Islet precursor cell (in vitro differentiated cells): ENCODE measurements at regions not wholly inside any gene's neighbourhood (a gene's known extent, or its start where the extent isn't known, plus 50 kb on each side); places are given as distances from the start of the nearest gene placed in this dataset.
"Not testable (repeated sequence)": the region's sequence is repeated elsewhere in the genome, so short reads cannot be mapped to it uniquely, and the experiment has no call there.

Experiments used
- DNase-seq: peaks from one replicate; pipeline ENCODE4 v3.0.0-alpha.2; 2018

DNA sequence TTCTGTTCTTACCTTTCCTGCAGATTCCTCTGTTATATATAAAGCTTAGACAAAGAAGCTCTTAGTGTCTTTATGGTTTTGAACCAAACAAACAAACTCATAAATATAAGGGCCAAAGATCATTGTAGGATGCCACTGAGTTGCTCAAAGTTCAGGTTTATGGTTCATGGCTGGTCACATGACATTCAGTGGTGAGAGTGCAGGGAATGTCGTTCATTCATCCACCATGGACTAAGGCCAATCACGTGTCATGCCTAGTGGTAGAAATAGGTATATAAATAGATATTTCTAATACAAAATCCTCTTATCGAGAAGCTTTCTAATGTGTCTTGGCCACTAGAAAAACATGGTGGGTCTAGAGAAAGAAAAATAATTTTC, 119.4 kb downstream of the GATA3 start:
- no peak for DNase-seq

DNA sequence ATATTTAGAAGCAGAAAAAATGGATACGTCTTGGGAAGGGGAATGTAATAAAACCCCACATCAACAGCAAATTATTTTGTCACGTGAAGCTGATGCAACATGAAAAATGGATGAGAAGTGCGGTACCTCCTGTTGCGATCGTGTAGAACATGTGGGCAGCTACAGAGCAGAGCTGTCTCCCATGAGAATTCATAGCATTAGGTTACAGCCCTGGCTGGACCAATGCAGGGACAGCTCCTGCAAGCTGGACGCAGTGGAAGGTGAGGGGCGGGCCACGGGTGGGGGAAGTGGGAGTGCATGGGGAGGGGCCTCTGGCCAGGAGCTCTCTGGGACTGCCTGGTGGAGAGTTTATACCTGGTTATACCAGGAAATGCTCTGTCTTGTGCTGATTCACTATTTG, 120.3 kb downstream of the GATA3 start:
- DNase-seq: peak; percentile 82

DNA sequence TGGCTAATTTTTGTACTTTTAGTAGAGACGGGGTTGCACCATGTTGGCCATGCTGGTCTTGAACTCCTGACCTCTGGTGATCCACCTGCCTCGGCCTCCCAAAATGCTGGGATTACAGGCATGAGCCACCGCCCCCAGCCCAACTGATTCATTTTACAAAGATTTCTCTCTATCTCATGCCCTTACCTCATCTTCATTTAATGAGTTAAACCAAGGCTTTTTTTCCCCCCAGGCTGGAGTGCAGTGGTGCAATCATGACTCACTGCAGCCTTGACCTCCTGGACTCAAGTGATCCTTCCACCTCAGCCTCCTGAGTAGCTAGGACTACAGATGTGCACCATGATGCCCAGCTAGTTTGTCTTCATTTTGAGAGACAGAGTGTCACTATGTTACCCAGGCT, 123.0 kb downstream of the GATA3 start:
- not testable (repeated sequence) for DNase-seq

DNA sequence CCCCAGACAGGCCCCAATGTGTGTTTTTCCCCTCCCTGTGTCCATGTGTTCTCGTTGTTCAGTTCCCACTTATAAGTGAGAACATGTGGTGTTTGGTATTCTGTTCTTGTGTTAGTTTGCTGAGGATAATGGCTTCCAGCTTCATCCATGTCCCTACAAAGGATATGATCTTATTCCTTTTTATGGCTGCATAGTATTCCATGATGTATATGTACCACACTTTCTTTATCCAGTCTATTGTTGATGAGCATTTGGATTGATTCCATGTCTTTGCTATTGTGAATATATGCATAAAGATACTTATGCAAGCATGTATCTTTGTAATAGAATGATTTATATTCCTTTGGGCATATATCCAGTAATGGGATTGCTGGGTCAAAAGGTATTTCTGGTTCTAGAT, 125.3 kb downstream of the GATA3 start:
- DNase-seq: not testable (repeated sequence)

DNA sequence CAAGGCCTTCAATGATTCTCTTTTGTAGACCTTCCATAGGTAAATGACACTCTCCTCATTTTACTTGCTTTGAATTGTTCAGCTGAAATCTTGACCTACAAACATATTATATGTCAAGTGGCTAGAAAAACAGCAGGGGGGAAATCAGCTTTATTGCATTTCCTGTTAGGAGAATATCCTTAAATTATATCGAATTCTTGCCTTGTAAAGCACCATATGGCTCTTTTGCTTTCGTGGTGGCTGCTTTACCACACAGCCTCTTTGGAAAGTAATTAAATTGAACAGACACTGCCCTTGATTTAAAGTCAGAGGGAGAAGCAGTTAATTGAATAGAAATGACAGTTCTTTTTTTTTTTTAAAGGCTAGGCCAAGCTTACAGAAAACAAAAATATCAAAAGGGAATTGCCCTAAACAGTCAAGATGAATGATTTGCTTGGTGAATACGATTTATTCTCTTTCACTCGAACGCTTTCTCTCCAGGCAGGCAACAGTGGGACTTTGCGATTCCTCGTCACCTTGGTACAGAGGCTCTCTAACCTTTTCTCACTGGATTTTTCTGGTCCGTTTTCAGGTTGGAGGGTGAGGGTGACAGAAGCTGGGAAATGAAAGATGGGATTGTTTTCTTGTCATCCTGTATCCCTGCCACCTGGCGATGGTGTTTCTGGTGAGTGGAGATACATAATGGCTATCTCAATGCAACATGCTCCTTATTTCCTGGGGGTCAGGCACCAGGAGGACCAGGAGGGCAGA, 126.0 kb downstream of the GATA3 start:
- DNase-seq: no peak

DNA sequence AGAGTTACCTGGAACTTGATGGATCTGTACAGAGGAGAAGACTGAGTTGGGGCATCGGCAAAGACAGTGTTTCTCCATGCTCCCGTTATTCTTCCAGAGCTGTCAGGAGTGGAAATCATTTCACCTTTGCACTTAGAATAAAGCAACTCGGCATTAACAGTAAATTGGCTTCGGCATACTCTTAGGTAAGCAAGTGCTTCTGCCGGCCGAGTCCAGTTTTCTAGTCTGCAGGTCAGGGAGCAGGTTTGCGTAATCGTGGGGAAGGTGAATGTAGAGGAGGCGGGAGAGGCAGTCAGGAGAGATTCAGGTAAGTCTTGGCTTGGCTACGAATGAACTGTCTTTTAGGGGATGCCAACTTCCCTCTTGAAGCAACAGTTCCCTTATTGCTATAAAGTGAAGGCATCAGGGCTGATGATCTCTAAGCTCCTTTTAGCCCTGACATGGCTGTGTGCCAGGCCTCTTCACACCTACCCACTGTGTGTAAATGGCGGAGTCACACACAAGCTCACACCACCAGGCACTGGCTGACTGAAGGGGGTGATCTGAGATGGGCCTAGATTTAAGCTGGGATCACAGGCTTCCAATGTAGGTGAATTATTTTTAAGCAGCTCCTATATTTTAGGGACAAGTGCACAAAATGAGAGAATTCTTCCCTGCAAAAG, 127.1 kb downstream of the GATA3 start:
- DNase-seq: no peak

DNA sequence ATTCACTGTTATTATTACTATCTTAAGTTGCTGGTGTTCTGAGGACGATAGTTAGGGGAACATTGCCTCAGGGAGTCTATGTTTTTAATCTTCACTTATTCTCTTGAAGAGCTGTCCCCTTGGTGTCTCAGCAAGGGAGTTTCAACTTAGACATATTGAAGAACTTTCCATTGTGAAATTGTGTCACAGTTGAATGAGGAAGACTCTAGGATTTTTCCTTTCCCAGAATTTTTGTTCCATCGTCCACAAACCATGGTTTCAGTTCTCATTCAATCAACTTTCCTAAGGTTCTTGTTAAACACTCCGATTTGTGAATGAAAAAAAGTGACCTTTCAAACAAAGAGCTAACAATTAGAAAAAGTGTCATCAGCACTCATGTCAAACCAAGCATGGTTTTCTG, 128.3 kb downstream of the GATA3 start:
- no peak for DNase-seq

DNA sequence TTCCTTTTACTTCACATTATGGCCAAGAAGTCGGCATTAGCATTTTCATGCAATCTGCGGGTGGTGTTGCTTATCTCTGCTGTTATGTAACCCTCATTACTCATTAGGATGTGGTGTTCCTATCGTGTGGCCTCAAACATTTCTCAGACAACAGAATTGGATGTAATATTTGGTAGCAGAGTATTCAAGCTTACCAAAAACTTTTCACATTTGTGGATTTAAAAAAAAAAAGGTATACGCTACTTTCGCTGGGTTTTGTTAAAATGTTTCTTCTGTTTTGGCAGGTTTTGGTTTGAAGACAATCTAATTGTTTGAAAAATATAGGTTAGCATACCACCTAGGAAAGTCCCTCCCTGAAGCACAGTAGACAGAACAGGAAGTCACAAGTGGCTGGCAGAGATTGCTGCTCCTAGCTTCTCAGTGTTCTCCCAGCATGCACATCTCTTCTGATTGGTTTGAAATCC, 128.8 kb downstream of the GATA3 start:
- no peak for DNase-seq

DNA sequence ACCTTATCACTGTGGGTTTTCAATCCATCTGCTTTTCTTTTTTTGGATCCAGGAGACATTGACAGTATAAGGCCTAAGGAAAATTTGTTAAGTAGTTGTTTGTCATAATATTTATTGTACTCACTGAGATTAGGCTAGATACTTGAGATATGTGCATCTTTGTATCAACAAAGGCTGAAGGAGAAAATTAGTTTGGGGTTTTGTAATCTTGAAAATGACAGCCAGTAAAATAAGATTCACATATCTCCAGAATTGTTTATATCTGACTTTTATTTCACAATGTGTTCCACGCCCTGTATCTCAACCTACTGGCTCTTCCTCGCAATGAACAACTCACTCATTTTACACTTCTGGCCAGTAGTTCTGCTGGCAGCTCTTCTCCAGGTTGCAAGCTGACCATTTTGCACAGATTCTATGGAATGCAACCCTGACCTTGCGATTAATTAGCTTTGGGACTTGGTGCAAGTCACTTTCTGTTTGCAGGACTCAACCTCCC, 132.7 kb downstream of the GATA3 start:
- no peak for DNase-seq

DNA sequence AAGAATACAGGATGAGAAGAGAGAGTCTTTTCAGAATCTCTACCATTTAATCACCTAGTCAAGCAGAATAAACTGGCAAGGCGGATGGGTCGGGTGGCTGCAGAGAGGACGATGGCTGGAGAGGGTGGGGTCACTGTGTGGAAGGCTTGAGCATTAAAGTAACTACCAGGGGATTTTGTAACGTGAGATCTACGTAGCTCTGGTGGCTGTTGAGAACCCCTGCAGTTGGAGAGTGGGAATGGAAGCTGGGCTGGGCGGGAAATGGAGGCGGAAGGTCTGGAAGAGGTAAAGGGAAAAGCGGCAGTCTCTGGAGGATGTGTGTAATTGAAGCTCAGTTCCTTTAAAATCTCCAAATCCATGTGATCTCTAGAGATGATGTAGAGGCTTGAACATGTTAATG, 135.0 kb downstream of the GATA3 start:
- no peak for DNase-seq

DNA sequence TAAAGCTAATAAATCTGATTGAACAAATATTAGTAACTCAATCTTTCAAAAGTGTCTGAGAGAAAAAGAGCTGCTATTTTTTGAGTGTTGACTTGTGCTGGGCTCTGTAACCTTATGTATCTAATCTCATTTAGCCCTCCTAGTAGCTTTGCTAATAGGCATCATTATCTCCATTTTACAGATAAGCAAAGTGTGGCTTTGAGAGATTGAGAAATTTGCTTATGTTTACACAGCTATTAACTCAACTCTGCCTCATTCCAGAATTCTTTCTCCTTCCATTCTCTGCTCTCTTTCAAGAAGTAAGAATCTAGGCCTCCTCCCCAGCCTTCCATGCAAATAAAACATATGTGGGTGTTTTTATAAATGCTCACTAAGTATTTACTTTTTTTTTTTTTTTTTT, 137.8 kb downstream of the GATA3 start:
- no peak for DNase-seq

DNA sequence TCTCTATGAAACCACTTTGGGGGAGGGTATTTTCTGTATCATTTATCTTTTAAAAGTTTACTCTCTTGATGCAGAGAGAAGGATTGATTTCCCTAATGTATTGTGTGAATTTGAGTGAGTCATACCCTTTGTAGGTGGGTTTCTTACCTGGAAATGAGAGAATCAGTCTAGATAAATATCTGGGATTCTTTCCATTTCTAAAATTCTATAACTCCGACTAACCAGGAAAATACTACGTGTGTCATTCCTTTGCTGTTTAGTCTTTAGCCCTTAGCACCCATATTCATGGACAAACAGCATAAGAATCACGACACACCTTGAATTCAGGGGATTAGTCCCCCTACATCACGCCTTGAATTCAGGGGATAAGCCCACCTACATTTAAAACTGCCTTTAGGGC, 139.1 kb downstream of the GATA3 start:
- DNase-seq: no peak

DNA sequence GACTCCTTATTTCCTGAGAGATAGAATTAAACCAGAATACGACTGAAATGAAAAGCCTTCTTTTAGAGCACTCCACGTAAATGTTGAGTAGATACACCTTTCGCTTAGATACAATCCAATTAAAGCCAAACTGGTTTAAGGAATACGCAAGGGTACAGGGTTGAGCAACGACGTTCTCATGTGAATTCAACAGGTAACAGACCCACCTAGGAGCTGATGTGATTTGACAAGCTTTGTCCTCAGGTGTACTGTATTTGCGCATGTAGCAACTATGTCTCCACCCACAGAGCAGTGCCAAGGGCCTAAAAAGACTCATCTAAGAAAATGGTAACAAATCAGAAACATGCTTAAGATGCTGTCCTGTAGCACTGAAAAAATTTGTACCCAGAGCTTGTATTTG, 139.6 kb downstream of the GATA3 start:
- no peak for DNase-seq

DNA sequence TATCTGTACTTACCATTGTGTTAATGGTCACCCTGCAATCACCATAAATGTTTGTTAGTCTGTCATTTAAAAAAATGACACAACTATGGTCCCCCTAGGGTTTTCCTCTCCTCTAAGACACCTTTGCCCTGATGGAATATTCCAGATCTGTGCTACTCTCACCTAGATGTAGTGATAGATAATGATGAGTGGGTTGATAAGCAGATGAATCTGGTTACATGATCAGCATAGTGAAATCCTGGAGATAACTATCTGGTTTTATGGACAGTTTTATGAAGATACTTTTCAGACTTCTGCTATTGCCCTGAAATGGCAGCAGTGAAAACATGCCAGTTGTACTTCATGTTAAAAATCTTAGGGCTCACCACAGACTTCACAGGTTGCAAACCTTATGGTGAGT, 152.4 kb downstream of the GATA3 start:
- no peak for DNase-seq

DNA sequence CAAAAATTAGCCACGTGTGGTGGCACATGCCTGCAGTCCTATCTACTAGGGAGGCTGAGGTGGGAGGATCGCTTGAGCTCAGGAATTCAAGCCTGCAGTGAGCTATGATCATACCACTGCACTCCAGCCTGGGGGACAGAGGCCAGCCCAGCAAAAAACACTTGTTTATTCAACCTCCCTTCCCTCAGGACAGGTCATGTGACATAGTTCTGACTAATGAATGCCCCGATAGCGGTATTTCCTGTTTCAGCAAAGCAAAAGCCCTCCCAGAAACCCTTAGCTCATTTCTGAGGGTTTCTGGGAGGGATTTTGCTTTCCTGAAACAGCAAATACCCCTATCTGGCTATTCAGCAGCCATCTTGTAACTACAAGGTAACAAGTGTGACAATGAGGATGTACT, 157.1 kb downstream of the GATA3 start:
- DNase-seq: no peak

DNA sequence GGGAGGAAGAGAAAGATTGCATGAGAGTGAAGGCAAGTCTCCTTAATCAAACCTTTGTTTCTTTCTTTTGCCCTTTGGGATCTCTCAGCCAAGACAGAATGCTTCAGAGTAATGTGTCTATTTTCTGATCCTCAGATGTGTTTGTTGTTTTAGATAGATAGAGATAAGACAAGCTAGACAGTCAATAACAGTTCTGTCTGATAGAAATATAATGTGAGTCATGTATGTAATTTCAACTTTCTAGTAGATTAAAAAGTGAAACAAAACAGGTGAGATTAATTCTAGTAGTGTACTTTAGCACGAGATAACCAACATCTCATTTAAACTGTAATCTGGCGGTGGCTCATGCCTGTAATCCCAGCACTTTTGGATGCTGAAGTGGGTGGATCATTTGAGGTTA, 159.2 kb downstream of the GATA3 start:
- no peak for DNase-seq

DNA sequence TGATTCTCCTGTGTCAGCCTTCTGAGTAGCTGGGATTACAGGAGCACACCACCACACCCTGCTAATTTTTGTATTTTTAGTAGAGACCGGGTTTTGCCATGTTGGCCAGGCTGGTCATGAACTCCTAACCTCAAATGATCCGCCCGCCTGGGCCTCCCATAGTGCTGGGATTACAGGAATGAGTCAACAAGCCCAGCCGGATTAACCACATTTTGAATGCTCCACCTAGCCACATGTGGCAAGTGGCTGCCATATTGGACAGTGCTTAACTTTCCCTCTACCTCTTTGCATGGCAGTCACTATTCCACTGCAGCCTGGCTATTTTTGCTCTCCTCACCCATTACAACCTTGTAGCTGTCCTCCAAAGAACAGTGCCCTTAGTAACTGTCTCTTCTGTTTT, 160.1 kb downstream of the GATA3 start:
- DNase-seq: no peak

DNA sequence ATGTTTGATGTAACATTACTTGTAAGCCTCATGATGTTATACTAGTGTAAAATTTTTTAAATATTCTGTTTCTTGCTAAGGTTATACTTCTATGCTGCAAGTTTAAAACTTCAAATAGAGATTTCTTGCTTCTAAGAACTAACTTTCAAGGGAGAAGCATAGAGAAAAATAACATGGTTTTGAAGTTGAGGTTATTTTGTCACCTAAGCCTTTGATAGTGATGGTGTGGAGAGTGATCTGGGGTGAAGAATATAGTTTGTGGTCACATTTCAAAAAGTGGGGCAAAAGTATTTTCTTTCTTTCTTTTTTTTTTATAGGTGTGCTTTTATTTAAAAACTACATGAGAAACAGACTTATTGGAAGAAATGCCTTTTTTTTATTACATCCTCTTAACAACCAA, 162.4 kb downstream of the GATA3 start:
- no peak for DNase-seq

DNA sequence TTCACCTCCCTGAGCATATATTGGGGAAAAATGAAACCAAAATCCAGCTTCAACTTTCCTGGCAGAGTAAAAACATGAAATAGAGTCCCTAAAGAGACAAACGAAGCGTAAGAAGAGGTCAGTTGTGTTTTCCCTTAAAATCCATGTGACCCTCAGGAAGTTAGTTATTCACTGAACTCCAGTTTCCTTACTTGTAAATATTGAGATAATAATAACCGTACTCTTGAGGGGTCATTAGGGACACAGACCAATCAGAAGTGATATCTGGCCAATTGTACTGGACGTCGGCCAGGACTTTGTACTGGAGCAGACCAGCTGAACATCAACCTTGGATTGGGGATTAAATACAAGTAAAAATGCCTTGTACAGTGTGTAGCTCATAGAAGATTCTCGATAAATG, 167.0 kb downstream of the GATA3 start:
- no peak for DNase-seq

DNA sequence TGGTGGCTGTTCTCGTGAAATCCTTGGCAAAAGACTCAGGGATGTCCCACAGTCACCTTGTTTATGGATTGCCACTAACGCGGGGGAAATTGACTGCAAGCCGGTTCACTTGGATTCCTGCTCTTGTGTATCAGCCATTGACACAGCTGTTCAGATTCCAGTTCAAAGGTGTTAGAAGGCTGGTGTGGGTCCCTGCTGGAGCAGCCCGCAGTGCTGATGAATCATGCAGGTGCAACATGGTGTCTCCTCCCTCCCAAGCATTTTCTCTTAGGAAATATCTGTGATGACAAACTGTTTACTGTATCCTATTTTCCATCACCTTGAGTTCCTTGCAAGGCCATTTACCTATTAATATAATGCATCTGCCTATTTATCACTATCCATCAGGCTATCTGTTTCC, 170.1 kb downstream of the GATA3 start:
- DNase-seq: no peak

DNA sequence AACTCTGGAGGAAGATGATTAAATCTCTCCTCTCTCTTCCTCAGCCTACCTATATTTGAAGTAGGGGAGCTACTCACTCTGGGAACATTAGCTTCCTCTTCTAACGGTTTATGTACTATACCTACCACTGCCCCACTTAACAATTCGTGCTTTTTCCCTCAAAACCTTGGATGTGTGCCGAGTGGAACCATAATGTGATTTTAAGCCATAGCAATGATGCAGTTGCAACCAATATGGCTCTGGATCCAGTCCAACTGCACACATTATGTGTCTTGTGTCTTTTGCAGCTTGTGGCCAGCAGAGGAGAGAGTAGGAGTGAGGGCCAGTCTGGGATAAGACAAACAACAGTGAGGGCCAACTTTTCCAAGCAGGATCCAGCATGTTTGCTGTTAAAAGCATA, 170.7 kb downstream of the GATA3 start:
- no peak for DNase-seq

DNA sequence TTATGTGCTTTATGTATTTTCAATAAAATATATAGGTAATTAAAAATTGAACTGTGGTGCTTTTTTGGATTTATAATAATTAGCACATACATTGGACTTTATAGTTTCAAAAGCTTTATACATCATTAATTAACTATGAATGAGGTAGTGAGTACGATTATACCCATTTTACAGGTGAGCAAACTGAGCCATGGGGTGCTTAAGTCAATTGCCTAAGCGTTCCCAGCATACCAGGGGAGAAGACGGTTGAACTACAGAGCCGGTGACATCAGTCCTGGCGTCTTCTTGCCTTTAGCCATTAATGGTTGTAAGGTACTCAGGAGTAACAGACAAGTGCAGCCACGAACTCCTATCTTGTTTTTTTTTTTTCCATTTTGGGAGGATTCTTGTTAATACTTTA, 172.8 kb downstream of the GATA3 start:
- no peak for DNase-seq

DNA sequence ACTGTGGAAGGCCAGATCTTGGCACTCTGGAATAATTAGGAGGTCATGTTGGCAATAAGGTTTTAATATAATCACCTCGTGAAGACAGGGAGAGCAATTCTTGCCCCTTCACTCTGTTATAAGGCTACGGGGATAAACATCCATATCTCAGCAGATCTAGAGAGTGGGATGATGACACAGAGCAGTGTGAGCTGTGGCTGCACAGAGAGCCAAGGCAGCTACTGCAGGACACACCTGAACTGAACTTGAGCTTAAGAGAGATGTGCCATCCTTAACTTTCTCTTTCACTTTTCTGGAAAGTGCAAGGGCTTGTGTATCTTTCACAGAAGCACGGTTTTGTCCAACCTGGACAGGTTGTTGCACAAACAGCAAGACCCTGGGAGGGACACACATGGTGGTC, 174.7 kb downstream of the GATA3 start:
- DNase-seq: no peak

DNA sequence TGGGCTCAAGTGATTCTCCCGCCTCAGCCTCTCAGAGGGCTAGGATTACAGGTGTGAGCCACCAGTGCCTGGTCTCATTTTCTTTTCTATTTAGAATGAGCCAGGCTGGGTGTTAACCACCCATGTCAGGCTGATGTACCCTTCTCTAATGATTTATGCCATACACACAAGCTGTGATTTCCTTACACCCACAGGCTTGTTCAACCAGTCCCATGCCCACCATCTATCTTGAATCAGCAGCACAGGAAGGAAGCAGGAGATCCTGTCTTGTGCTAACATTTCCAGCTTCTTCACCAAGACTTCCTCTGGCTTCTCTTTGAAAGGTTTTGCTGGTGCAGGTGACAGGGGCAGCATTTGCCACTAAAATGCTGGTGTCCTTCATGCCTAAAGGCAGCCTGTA, 176.4 kb downstream of the GATA3 start:
- DNase-seq: no peak

DNA sequence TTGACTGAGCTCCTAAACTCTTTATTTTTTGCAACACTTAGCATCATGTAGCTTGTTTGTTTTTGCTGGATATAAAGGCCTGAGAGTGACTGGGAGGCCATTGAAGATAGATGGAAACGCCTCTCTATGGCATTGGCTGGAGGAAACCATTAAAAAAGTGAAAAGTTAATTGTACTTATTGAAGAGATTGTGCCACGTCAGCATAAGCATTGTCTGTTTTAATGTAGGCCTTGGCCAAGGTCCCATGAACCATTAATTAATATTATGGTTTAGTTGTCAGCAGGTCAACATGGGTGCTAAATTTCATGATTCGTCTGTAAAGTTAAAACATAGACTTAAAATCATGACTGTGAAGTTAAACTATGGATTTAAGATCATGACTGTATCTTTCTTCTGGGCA, 178.6 kb downstream of the GATA3 start:
- DNase-seq: no peak
